Mammary epithelial cell (primary cell): ENCODE measurements at regions not wholly inside any gene's neighbourhood (a gene's known extent, or its start where the extent isn't known, plus 50 kb on each side); places are given as distances from the start of the nearest gene placed in this dataset.

Source experiments
- CTCF ChIP-seq, 2 donors: IDR thresholded peaks in 1 of 2; conservative IDR thresholded peaks in 1 of 2; 2 replicates each; pipeline ENCODE4 v1.5.1; 2011 to 2012; ENCODE audit warnings: inconsistent platforms in 2 of 2, low read length in 2 of 2, mild to moderate bottlenecking in 2 of 2, control low read depth in 1 of 2, low read depth in 1 of 2; ENCODE audit not compliant: insufficient read depth in 1 of 2; ENCODE audit errors: extremely low read depth in 1 of 2
- EZH2 ChIP-seq: IDR thresholded peaks from 2 replicates; pipeline ENCODE4 v1.6.1; 2012; ENCODE audit warnings: low read length, inconsistent platforms, borderline replicate concordance

- TF ChIP-seq CTCF (conservative IDR thresholded peaks at IDR 0.05 in 1 of 2, IDR thresholded peaks at IDR 0.05 in 1 of 2; ENCODE audit: extremely low read depth in 1 of 2, insufficient read depth in 1 of 2, low read depth in 1 of 2, low read length in 2 of 2) (no peak), EZH2 (no peak)
Measured at GRCh38 chr4:10169839-10170387, 53.3 kb upstream of the WDR1 start.
